Keratinocyte (primary cell): ENCODE measurements at regions not wholly inside any gene's neighbourhood (a gene's known extent, or its start where the extent isn't known, plus 50 kb on each side); places are given as distances from the start of the nearest gene placed in this dataset.

Experiments used
- DNase-seq: peaks from one replicate; pipeline ENCODE4 v3.0.0-alpha.2; 2011; ENCODE audit warnings: low read depth, missing footprints, low spot score
- FAIRE-seq: peaks from 2 replicates; lab custom pipeline; 2011; peaks lifted over from hg19 to GRCh38; lab: Jason Lieb, UNC
- H2AFZ ChIP-seq: 2 replicates; pipeline ENCODE4 v1.6.0; 2012; ENCODE audit warnings: low read length, control low read depth, inconsistent platforms; ENCODE audit not compliant: control insufficient read depth
- H3K27ac ChIP-seq: 2 replicates; pipeline ENCODE4 v1.5.1; 2011; ENCODE audit warnings: low read length; ENCODE audit not compliant: control insufficient read depth, insufficient read depth
- H3K27me3 ChIP-seq: 3 replicates; pipeline ENCODE4 v1.6.0; 2011; ENCODE audit warnings: low read length; ENCODE audit not compliant: control insufficient read depth, insufficient read depth; ENCODE audit errors: extremely low read depth
- H3K36me3 ChIP-seq, 2 experiments: 2 replicates in 1 of 2; 3 replicates in 1 of 2; pipeline ENCODE4 v1.5.1; 2011; ENCODE audit warnings: low read length in 2 of 2, mild to moderate bottlenecking in 1 of 2; ENCODE audit not compliant: control insufficient read depth in 2 of 2, insufficient read depth in 2 of 2; ENCODE audit errors: extremely low read depth in 1 of 2
- H3K4me1 ChIP-seq: 3 replicates; pipeline ENCODE4 v1.5.1; 2011; ENCODE audit warnings: low read length; ENCODE audit not compliant: control insufficient read depth, insufficient read depth; ENCODE audit errors: extremely low read depth
- H3K4me2 ChIP-seq: 3 replicates; pipeline ENCODE4 v1.6.0; 2011; ENCODE audit warnings: low read depth, low read length; ENCODE audit not compliant: control insufficient read depth, insufficient read depth; ENCODE audit errors: extremely low read depth
- H3K4me3 ChIP-seq, 3 experiments: fragments of 200-600 bp in 1 of 3; sonication (generic) in 1 of 3; 2 replicates in 2 of 3; 3 replicates in 1 of 3; pipeline ENCODE4 v1.5.1; 2011 to 2016; ENCODE audit warnings: low read length in 3 of 3, mild to moderate bottlenecking in 3 of 3, control low read depth in 2 of 3, inconsistent platforms in 1 of 3, low read depth in 1 of 3, mixed read lengths in 1 of 3, mixed run types in 1 of 3, moderate library complexity in 1 of 3; ENCODE audit not compliant: control insufficient read depth in 2 of 3, insufficient read depth in 2 of 3; ENCODE audit errors: extremely low read depth in 1 of 3
- H3K79me2 ChIP-seq: 2 replicates; pipeline ENCODE4 v1.6.0; 2012; ENCODE audit warnings: low read length; ENCODE audit not compliant: control insufficient read depth, insufficient read depth
- H3K9ac ChIP-seq: 3 replicates; pipeline ENCODE4 v1.6.0; 2011; ENCODE audit warnings: low read length; ENCODE audit not compliant: control insufficient read depth, insufficient read depth; ENCODE audit errors: extremely low read depth
- H3K9me1 ChIP-seq: 3 replicates; pipeline ENCODE4 v1.6.0; 2011; ENCODE audit warnings: low read length; ENCODE audit not compliant: control insufficient read depth, insufficient read depth; ENCODE audit errors: extremely low read depth
- H3K9me3 ChIP-seq: 2 replicates; pipeline ENCODE4 v1.5.1; 2012; ENCODE audit warnings: low read depth, low read length; ENCODE audit not compliant: control insufficient read depth
- H4K20me1 ChIP-seq: 3 replicates; pipeline ENCODE4 v1.6.0; 2011; ENCODE audit warnings: low read length; ENCODE audit not compliant: control insufficient read depth, insufficient read depth; ENCODE audit errors: extremely low read depth
- CTCF ChIP-seq, 3 experiments: IDR thresholded peaks in 1 of 3; conservative IDR thresholded peaks in 1 of 3; optimal IDR thresholded peaks in 1 of 3; 2 replicates in 2 of 3; 3 replicates in 1 of 3; pipeline versions ENCODE3 to v1.5.1; 2011; ENCODE audit warnings: low read length in 3 of 3, mild to moderate bottlenecking in 3 of 3, moderate library complexity in 2 of 3, control low read depth in 1 of 3, inconsistent platforms in 1 of 3; ENCODE audit not compliant: insufficient read depth in 2 of 3; ENCODE audit errors: extremely low read depth in 1 of 3
- EZH2 ChIP-seq: IDR thresholded peaks from one replicate; pipeline ENCODE4 v1.6.1; 2012; ENCODE audit warnings: inconsistent platforms, mild to moderate bottlenecking, low read length, moderate library complexity
- dilution Hi-C: fragments of 300-500 bp; cut with MboI; formaldehyde crosslinking; loops from one replicate; pipeline ENCODE4 v1.7.0; 2020; ENCODE audit warnings: low sequenced_read_pairs; ENCODE audit not compliant: extremely low pct_ligation_motif_present

GRCh38 chr3:76352051-76352450 is 566.7 kb upstream of the ZNF717 start:
- Histone ChIP-seq H3K9me1 (no peaks in the 10 kb centered on the region), H4K20me1 (no peaks in the 10 kb centered on the region), H3K36me3 (no peaks in the 10 kb centered on the region), H3K4me3 (no peak overlapping the region), H3K27ac (no peak overlapping the region), H2AFZ (no peak overlapping the region), H3K9me3 (no peaks in the 10 kb centered on the region), H3K27me3 (no peaks in the 10 kb centered on the region), H3K4me2 (no peak overlapping the region), H3K4me1 (no peaks in the 10 kb centered on the region), H3K79me2 (no peaks in the 10 kb centered on the region), H3K9ac (no peak overlapping the region)
- TF ChIP-seq EZH2 (no peak), CTCF (optimal IDR thresholded peaks at IDR 0.05 in 1 of 3, IDR thresholded peaks at IDR 0.05 in 1 of 3, conservative IDR thresholded peaks at IDR 0.05 in 1 of 3; ENCODE audit: extremely low read depth in 1 of 3, insufficient read depth in 2 of 3, low read length in 3 of 3) (no peak)
- dilution Hi-C loops: no loop called here
- FAIRE-seq (no peak), DNase-seq (no peak)

GRCh38 chr3:76352511-76353284 is 567.3 kb upstream of the ZNF717 start:
- dilution Hi-C loops: no loop called here
- H2AFZ ChIP-seq: no peak overlapping the region

More at GRCh38 chr3:76352511-76353284, 567.3 kb upstream of the ZNF717 start:
- TF ChIP-seq CTCF (optimal IDR thresholded peaks at IDR 0.05 in 1 of 3, IDR thresholded peaks at IDR 0.05 in 1 of 3, conservative IDR thresholded peaks at IDR 0.05 in 1 of 3; ENCODE audit: extremely low read depth in 1 of 3, insufficient read depth in 2 of 3, low read length in 3 of 3) (no peak), EZH2 (no peak)
- no peaks in the 10 kb centered on the region for H3K27me3 ChIP-seq
- H3K79me2 ChIP-seq: no peaks in the 10 kb centered on the region
- H3K36me3 ChIP-seq: no peaks in the 10 kb centered on the region
- H3K9me3 ChIP-seq: no peaks in the 10 kb centered on the region
- no peak overlapping the region for H3K27ac ChIP-seq
- no peak for DNase-seq
- H3K4me2 ChIP-seq: no peak overlapping the region
- H3K9me1 ChIP-seq: no peaks in the 10 kb centered on the region
- H3K9ac ChIP-seq: no peak overlapping the region
- no peaks in the 10 kb centered on the region for H3K4me1 ChIP-seq
- H3K4me3 ChIP-seq: no peak overlapping the region
- no peaks in the 10 kb centered on the region for H4K20me1 ChIP-seq
- FAIRE-seq: no peak
